T-helper 2 cell treated with Interferon-gamma antibody and Interleukin-4, amounts not matched to agents 100 ng/mL and 5 ng/mL, for 36 hours (primary cell): ENCODE measurements at regions not wholly inside any gene's neighbourhood (a gene's known extent, or its start where the extent isn't known, plus 50 kb on each side); places are given as distances from the start of the nearest gene placed in this dataset.

Experiments used
- intact Hi-C: fragments of 100-400 bp; cut with micrococcal nuclease; formaldehyde crosslinking; loops from one replicate; pipeline ENCODE4 v1.15.1; 2023

GRCh38 chr4:111639120-111639690, 506.0 kb upstream of the FAM241A start:
- intact Hi-C loops, result no loop called here

GRCh38 chr4:111639876-111640275, 505.4 kb upstream of the FAM241A start:
- intact Hi-C loops, result no loop called here

- intact Hi-C loops, result loop anchor here (1.0 to 2.0 kb wide), 3 partner anchors 212 to 389 kb away; no protein-coding TSS in a partner anchor
These were observed 503.3 kb upstream of the FAM241A start for GRCh38 chr4:111641813-111642579.

- intact Hi-C loops, result no loop called here
These were observed 497.2 kb upstream of the FAM241A start for GRCh38 chr4:111648056-111648455.

- intact Hi-C loops, result no loop called here
These were observed 495.9 kb upstream of the FAM241A start for GRCh38 chr4:111649308-111649707.

- intact Hi-C loops, result no loop called here
These were observed 495.1 kb upstream of the FAM241A start for GRCh38 chr4:111650146-111650545.

GRCh38 chr4:111650674-111651086, 494.6 kb upstream of the FAM241A start:
- intact Hi-C loops, result no loop called here

- intact Hi-C loops, result no loop called here
These were observed 493.0 kb upstream of the FAM241A start for GRCh38 chr4:111652236-111652635.

GRCh38 chr4:111652986-111653385, 492.3 kb upstream of the FAM241A start:
- intact Hi-C loops, result no loop called here

- intact Hi-C loops, result no loop called here
These were observed 482.8 kb upstream of the FAM241A start for GRCh38 chr4:111662496-111662895.

GRCh38 chr4:111664308-111664945, 480.8 kb upstream of the FAM241A start:
- intact Hi-C loops, result no loop called here

- intact Hi-C loops, result no loop called here
These were observed 478.4 kb upstream of the FAM241A start for GRCh38 chr4:111666826-111667360.

GRCh38 chr4:111671756-111672155, 473.5 kb upstream of the FAM241A start:
- intact Hi-C loops, result no loop called here

- intact Hi-C loops, result no loop called here
These were observed 469.5 kb upstream of the FAM241A start for GRCh38 chr4:111675746-111676145.

- intact Hi-C loops, result no loop called here
These were observed 468.7 kb upstream of the FAM241A start for GRCh38 chr4:111676533-111676932.

- intact Hi-C loops, result no loop called here
These were observed 466.8 kb upstream of the FAM241A start for GRCh38 chr4:111678479-111678878.

GRCh38 chr4:111678908-111679307, 466.3 kb upstream of the FAM241A start:
- intact Hi-C loops, result no loop called here

- intact Hi-C loops, result no loop called here
These were observed 464.0 kb upstream of the FAM241A start for GRCh38 chr4:111681270-111681669.

- intact Hi-C loops, result no loop called here
These were observed 463.5 kb upstream of the FAM241A start for GRCh38 chr4:111681751-111682150.

GRCh38 chr4:111685205-111685604, 460.0 kb upstream of the FAM241A start:
- intact Hi-C loops, result no loop called here

- intact Hi-C loops, result no loop called here
These were observed 456.0 kb upstream of the FAM241A start for GRCh38 chr4:111689214-111689613.

- intact Hi-C loops, result no loop called here
These were observed 455.5 kb upstream of the FAM241A start for GRCh38 chr4:111689731-111690130.
